ENCODE measurements at regions not wholly inside any gene's neighbourhood (a gene's known extent, or its start where the extent isn't known, plus 50 kb on each side); places are given as distances from the start of the nearest gene placed in this dataset.

GRCh38 chr6:105569706-105570105 lies 166.8 kb upstream of the PREP start:
- TF ChIP-seq POLR2A (IDR thresholded peaks at IDR 0.05): no peak
- TF ChIP-seq CTCF (IDR thresholded peaks at IDR 0.05): no peak

Data from thyroid gland (tissue), 4 donors.